ENCODE measurements at regions not wholly inside any gene's neighbourhood (a gene's known extent, or its start where the extent isn't known, plus 50 kb on each side); places are given as distances from the start of the nearest gene placed in this dataset.
"Not testable (repeated sequence)": the region's sequence is repeated elsewhere in the genome, so short reads cannot be mapped to it uniquely, and the experiment has no call there.

DNA sequence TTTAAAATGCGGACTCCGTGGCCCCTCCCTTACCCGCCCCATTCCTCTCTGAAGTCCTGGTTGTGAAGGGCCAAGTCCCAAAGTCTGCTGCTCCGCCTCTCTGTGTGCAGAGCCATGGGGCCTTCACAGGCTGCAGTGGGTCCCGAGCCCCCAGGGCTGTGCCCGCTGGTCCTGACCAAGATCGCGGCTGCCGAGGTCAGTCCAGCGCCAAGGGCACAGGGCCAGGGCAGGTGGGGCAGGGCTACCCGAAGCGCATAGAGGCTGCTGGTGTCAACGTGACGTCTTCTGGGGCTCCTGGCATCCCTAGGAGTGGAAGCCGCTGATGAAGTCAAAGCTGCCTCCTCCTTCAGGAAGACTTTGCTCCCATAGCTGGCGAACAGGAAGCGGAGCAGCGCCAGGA, 858.8 kb downstream of the TUBA3C start:
- not testable (repeated sequence) for DNase-seq

GRCh38 chr13:18319653-18320052, 862.0 kb downstream of the TUBA3C start:
- DNase-seq: not testable (repeated sequence)

- DNase-seq: not testable (repeated sequence)
These were observed 878.3 kb downstream of the TUBA3C start for GRCh38 chr13:18303240-18303813.

- not testable (repeated sequence) for DNase-seq
These were observed 880.7 kb downstream of the TUBA3C start for GRCh38 chr13:18300968-18301367.

DNA sequence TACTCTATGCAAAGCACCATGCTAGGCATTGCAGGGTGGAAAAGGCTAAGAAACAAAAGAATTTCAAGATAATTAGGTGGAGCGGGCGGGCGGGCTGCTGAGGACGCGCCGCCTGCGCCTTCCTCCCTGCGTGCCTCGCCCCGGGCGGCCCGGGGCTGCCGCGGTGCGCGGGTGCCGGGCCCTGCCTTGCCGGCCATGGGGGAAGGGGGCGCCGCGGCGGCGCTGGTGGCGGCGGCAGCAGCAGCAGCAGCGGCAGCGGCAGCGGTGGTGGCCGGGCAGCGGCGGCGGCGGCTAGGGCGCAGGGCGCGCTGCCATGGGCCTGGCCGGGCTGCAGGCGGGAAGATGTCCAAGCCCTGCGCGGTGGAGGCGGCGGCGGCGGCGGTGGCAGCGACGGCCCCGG, 884.3 kb downstream of the TUBA3C start:
- DNase-seq: not testable (repeated sequence)

DNA sequence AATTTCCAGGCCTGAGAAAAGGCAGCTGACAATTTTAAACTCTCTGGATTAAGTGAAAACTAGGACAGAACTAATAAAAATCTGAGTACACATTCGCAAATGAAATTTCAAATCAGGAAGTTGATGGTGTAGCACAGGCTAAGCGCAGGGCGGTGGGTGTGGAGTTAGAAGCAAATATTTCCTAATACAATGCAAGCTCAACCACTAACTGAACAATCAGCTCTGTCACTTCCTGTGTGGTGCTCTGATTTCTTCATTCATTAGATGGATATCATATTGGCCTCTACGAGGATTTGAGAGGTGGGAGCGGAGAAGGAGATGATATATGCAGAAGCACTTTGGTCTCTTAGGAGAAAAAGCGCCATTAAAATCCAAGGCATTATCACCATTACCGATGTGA, 885.0 kb downstream of the TUBA3C start:
- not testable (repeated sequence) for DNase-seq

- not testable (repeated sequence) for DNase-seq
These were observed 887.3 kb downstream of the TUBA3C start for GRCh38 chr13:18294311-18294710.

- not testable (repeated sequence) for DNase-seq
These were observed 894.8 kb downstream of the TUBA3C start for GRCh38 chr13:18286848-18287247.

GRCh38 chr13:18285663-18286062, 896.0 kb downstream of the TUBA3C start:
- DNase-seq: not testable (repeated sequence)

DNA sequence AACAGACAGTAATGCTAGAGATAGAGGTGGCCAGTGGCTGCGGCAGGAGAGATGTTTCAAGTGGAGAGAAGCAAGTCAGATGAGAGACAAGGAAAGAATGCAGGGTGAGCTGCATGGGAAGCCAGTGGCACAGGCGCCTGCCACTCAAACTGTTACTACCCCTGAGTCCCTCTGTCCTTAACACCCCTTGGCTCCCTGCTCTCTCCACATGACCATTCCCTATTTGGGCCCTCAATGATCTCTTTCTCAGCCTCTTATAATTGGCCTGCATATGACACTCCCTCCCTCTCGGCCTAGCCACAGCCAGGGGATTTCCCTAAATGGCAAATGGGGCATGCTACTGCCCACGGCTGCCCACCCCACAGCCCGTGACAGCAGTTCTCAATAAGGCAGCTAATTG, 897.6 kb downstream of the TUBA3C start:
- not testable (repeated sequence) for DNase-seq

DNA sequence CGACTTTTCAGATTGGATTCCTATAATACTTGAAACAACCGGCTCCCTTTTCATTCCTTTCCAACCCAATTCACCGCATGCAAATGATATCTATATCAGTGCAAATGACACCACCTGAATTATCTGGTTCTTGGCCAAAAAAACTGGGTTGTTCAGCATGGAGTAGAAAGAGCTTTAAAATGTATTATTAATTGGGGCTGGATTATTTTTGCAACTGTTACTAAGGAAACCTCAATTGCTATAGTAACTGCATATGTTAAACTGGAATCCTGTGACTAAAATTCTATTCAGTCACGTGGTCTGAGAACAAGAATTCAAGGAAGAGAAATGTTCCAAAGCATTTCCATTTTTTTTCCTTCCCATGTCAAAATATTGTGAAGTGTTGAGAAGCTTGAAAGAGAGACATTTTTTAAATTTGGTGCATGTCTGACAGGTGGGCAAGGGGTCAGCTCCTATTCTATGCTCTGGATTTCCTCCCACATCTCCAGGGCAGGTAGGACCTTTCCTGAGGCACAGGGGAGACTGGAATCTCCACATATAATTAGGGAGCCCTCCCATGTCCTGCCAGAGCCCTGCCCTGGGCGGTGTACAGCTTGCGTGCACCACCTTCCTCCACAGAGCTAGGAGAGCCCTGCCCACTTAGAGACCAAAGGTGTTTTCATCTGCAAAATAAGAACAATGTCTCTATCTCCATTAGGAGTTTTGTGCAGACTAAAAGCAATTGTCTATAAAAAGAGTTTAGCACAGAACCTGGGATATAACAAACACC, 899.6 kb downstream of the TUBA3C start:
- not testable (repeated sequence) for DNase-seq

DNA sequence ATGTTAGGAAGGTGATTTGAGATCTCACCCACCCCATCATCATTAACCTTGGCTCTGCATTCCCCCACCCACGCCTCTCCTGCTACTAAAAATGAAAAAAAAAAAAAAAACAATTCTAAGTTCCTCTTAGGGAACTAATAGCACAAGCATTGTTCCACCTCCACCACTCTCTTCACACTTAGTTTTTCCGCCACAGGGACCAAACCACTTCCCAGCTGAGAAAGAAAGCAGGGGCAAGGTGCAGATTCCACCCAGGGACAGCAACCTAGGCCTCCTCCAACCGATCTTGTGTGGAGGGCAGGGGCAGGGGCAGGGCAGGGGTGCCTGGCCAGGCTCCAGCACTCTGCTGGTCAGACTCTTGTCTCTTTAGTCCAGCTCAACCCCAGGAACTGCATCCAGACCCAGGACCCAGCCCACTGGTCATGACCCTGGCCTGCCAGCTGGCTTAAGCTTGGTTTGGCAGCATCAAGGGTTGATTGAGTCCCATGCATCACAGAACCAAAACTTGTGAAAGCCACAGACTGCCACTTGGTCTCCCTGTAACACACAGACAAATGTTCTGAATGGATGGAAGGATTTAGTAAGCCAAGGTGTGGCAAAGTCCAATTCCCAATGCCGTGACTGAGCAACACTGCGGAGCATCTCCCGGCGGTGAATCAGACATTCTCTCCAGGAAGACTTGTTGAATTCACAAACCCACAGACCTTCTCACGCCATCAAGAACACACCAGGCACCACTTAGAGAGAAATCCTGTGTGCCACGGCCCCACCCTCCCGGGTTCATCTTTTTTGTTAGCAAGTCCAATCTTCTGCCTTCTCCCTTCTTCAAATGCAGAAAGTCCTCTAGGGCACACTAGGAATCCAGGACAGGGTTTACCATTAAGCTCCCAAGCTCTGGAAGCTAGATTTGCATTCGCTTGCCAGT, 900.5 kb downstream of the TUBA3C start:
- DNase-seq: not testable (repeated sequence)

GRCh38 chr13:18279971-18280370, 901.7 kb downstream of the TUBA3C start:
- not testable (repeated sequence) for DNase-seq

DNA sequence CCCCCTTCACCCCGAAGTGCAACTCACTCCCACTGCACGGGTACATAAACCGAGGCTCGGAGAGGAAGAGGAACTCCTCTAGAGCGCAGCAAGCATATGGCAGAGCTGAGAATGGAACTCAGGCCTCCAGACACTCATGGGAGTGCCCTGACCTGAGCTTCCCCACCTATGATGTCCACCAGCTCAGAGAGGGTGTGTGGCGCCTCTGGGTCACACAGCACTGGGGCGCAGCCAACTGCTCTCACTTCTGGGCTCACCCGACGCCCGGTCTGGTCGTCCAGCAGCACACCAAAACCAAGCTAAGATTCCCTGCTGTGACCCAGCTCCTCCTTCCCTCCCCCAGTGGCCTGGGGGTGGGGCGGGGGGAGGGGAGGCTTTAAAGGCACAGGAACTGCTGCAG, 904.3 kb downstream of the TUBA3C start:
- not testable (repeated sequence) for DNase-seq

GRCh38 chr13:18276280-18276679, 905.3 kb downstream of the TUBA3C start:
- DNase-seq: not testable (repeated sequence)

GRCh38 chr13:18273785-18274514, 907.7 kb downstream of the TUBA3C start:
- not testable (repeated sequence) for DNase-seq

DNA sequence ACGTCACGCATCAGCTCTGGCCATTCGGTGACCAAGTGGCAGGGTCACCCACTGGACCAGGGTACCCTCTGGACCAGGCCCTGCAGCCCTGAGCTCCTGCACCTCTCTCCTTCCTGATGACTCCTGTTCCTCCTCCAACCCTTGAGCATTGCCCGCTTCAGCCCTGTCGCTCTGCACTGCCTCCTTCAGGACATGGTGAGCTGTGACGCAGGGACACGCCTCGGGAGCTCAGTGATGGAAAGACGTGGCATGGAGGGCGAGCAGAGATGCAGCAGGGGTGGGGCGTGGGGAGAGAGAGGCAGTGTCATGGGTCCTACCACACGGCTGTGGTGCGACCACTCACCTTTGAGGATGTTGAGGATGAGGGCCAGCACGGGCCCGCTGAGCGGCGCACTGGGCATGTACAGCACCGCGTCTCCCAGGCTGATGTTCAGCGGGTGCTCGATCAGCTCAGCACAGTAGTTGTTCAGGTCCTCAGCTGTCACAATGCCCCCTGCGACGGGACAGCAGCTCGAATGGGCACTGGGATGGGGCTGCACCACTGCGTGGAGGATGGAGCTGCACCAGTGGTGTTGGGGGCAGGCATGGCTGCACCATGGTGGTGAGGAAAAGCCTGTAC, 922.7 kb downstream of the TUBA3C start:
- DNase-seq: not testable (repeated sequence)

- DNase-seq: not testable (repeated sequence)
These were observed 923.9 kb downstream of the TUBA3C start for GRCh38 chr13:18257686-18258085.

- not testable (repeated sequence) for DNase-seq
These were observed 928.8 kb downstream of the TUBA3C start for GRCh38 chr13:18252848-18253247.

- not testable (repeated sequence) for DNase-seq
These were observed 932.9 kb downstream of the TUBA3C start for GRCh38 chr13:18248533-18249240.

DNA sequence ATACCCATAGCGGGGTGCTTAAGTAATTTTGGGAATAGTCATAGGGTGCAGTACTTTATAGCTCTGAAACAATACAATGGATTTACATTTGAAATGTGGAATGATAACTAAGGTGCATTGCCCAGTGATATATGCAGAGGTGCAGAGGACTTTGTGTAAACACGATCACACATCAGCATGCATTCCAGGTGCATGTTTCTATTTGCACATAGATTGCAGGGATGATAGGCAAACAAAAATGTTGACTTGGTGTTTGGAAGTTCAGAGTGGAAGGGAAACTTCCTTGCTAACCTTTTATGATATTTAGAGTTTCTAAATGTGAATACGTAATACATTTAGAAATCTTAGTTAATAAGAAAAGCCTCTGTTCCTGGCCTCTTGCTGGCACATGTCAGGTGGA, 941.5 kb downstream of the TUBA3C start:
- DNase-seq: not testable (repeated sequence)
